ENCODE measurements at regions not wholly inside any gene's neighbourhood (a gene's known extent, or its start where the extent isn't known, plus 50 kb on each side); places are given as distances from the start of the nearest gene placed in this dataset.

GRCh38 chr11:29324328-29324727 is 692.5 kb downstream of the KCNA4 start:
- H3K27me3 ChIP-seq (ENCODE audit: low read depth) = no peaks in the 10 kb centered on the region
- intact Hi-C loops (cut with micrococcal nuclease) = no loop called here
- no peak overlapping the region for H3K4me3 ChIP-seq
- no peak overlapping the region for H3K27ac ChIP-seq (replicated peaks)
- no peak for DNase-seq
- no peaks in the 10 kb centered on the region for H3K36me3 ChIP-seq
- TF ChIP-seq, protein P1, sequence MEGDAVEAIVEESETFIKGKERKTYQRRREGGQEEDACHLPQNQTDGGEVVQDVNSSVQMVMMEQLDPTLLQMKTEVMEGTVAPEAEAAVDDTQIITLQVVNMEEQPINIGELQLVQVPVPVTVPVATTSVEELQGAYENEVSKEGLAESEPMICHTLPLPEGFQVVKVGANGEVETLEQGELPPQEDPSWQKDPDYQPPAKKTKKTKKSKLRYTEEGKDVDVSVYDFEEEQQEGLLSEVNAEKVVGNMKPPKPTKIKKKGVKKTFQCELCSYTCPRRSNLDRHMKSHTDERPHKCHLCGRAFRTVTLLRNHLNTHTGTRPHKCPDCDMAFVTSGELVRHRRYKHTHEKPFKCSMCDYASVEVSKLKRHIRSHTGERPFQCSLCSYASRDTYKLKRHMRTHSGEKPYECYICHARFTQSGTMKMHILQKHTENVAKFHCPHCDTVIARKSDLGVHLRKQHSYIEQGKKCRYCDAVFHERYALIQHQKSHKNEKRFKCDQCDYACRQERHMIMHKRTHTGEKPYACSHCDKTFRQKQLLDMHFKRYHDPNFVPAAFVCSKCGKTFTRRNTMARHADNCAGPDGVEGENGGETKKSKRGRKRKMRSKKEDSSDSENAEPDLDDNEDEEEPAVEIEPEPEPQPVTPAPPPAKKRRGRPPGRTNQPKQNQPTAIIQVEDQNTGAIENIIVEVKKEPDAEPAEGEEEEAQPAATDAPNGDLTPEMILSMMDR (IDR thresholded peaks at IDR 0.05; ENCODE audit: borderline replicate concordance) = no peak
- H3K9me3 ChIP-seq (replicated peaks) = no peaks in the 10 kb centered on the region
- no peaks in the 10 kb centered on the region for H3K4me1 ChIP-seq

GRCh38 chr11:29321293-29322132 is 695.3 kb downstream of the KCNA4 start:
- intact Hi-C loops (cut with micrococcal nuclease) = no loop called here
- no peak overlapping the region for H3K27ac ChIP-seq (replicated peaks)

GRCh38 chr11:29320196-29320595 is 696.6 kb downstream of the KCNA4 start:
- Histone ChIP-seq H3K27me3 (ENCODE audit: low read depth) (no peaks in the 10 kb centered on the region), H3K4me3 (no peak overlapping the region), H3K4me1 (no peaks in the 10 kb centered on the region), H3K27ac (replicated peaks) (no peak overlapping the region), H3K36me3 (no peaks in the 10 kb centered on the region), H3K9me3 (replicated peaks) (no peaks in the 10 kb centered on the region)
- intact Hi-C loops (cut with micrococcal nuclease) = no loop called here
- no peak for DNase-seq
- TF ChIP-seq, protein P1 (IDR thresholded peaks at IDR 0.05; ENCODE audit: borderline replicate concordance) = no peak

More at GRCh38 chr11:29321293-29322132, 695.3 kb downstream of the KCNA4 start:
- DNase-seq = no peak
- no peaks in the 10 kb centered on the region for H3K9me3 ChIP-seq (replicated peaks)
- H3K27me3 ChIP-seq (ENCODE audit: low read depth) = no peaks in the 10 kb centered on the region
- no peaks in the 10 kb centered on the region for H3K36me3 ChIP-seq
- no peak overlapping the region for H3K4me3 ChIP-seq
- H3K4me1 ChIP-seq = no peaks in the 10 kb centered on the region
- TF ChIP-seq, protein P1 (IDR thresholded peaks at IDR 0.05; ENCODE audit: borderline replicate concordance) = no peak

DNA sequence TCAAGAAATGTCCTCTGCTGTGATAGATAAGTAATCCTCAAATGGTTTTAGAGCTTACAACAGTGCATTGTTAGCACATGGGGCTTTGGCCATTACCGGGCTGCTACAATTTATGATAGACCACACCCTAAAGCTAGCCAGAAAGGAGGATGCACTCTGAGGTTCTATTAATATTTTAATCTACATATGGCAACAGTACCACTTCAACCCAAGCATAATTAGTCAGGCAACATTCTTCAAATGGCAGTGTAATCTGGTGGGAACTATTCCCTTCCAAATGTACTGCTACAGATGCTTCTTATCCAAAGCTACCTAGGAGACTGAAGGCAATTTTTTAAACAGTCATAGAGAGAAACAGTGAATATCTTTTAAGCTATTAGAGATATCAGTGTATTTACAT is 697.6 kb downstream of the KCNA4 start:
- DNase-seq = no peak
- no peak overlapping the region for H3K4me3 ChIP-seq
- no peaks in the 10 kb centered on the region for H3K27me3 ChIP-seq (ENCODE audit: low read depth)
- no peak overlapping the region for H3K27ac ChIP-seq (replicated peaks)
- H3K4me1 ChIP-seq = no peaks in the 10 kb centered on the region
- TF ChIP-seq, protein P1 (IDR thresholded peaks at IDR 0.05; ENCODE audit: borderline replicate concordance) = no peak
- intact Hi-C loops (cut with micrococcal nuclease) = no loop called here
- H3K36me3 ChIP-seq = no peaks in the 10 kb centered on the region
- H3K9me3 ChIP-seq (replicated peaks) = no peaks in the 10 kb centered on the region

DNA sequence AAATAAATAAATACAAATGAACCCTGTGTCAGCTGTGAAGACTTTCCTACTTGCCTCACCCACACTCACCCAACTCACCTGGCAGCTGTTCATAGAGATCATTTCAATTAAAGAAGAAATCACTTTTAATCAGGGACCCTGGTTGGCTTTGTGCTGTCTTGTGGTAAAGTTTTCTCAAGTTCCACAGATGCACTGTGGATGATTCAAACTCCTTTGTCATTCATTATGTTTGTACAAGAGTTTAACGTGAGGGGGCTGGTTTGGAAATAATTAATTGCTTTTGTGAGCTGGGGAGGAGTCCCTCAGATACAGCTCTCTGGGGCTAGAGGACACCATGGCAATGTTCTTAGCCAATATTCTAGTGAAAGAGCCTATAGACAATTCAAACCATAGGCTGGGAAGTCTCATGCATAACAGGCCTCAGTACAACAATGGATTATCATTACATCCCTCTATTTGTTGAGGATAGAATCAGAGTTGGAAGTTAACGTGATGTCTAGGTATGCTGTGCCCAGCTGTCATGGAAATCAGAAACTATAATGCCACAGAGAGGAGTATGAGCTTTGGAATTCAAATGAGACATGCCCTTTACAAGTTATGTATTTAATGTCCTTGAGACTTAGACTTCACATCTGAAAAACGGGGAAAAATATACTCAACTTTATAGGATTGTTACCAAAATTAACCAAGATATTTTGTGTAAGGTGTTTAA is 698.5 kb downstream of the KCNA4 start:
- intact Hi-C loops (cut with micrococcal nuclease) = no loop called here
- no peaks in the 10 kb centered on the region for H3K4me1 ChIP-seq
- H3K4me3 ChIP-seq = no peak overlapping the region
- H3K36me3 ChIP-seq = no peaks in the 10 kb centered on the region
- no peaks in the 10 kb centered on the region for H3K9me3 ChIP-seq (replicated peaks)
- no peak for DNase-seq
- H3K27me3 ChIP-seq (ENCODE audit: low read depth) = no peaks in the 10 kb centered on the region
- TF ChIP-seq, protein P1 (IDR thresholded peaks at IDR 0.05; ENCODE audit: borderline replicate concordance) = no peak
- no peak overlapping the region for H3K27ac ChIP-seq (replicated peaks)

Data from left ventricle myocardium inferior (tissue), 1 donor.